GM19025 (cell line): ENCODE measurements at regions not wholly inside any gene's neighbourhood (a gene's known extent, or its start where the extent isn't known, plus 50 kb on each side); places are given as distances from the start of the nearest gene placed in this dataset.

Experiments
- ATAC-seq: cut with Tn5 transposase; IDR thresholded peaks from one replicate; pipeline ENCODE4 v1.9.1; 2021; ENCODE audit warnings: mild to moderate bottlenecking, low read depth, moderate library complexity; ENCODE audit not compliant: unreplicated experiment

- ATAC-seq = no peak
Observed at GRCh38 chr2:120472891-120473309, 127.0 kb downstream of the INHBB start.

- no peak for ATAC-seq
Observed at GRCh38 chr2:120473522-120474271, 127.8 kb downstream of the INHBB start.

- ATAC-seq = no peak
Observed at GRCh38 chr2:120474486-120474885, 128.6 kb downstream of the INHBB start.

GRCh38 chr2:120476141-120476540 is 130.2 kb downstream of the INHBB start:
- ATAC-seq = no peak

GRCh38 chr2:120477198-120477597 is 131.3 kb downstream of the INHBB start:
- ATAC-seq = no peak

- ATAC-seq = no peak
Observed at GRCh38 chr2:120477831-120478481, 132.0 kb downstream of the INHBB start.

GRCh38 chr2:120480346-120480902 is 134.5 kb downstream of the INHBB start:
- ATAC-seq = no peak

GRCh38 chr2:120480903-120481445 is 135.0 kb downstream of the INHBB start:
- no peak for ATAC-seq

- no peak for ATAC-seq
Observed at GRCh38 chr2:120481446-120482194, 135.7 kb downstream of the INHBB start.

- ATAC-seq = no peak
Observed at GRCh38 chr2:120482334-120482733, 136.4 kb downstream of the INHBB start.

GRCh38 chr2:120483355-120483754 is 137.4 kb downstream of the INHBB start:
- ATAC-seq = no peak

GRCh38 chr2:120485096-120485495 is 139.2 kb downstream of the INHBB start:
- ATAC-seq = no peak

- no peak for ATAC-seq
Observed at GRCh38 chr2:120486441-120486840, 140.5 kb downstream of the INHBB start.

- no peak for ATAC-seq
Observed at GRCh38 chr2:120486946-120487345, 141.0 kb downstream of the INHBB start.

GRCh38 chr2:120488531-120488930 is 142.6 kb downstream of the INHBB start:
- ATAC-seq = no peak

GRCh38 chr2:120489023-120489422 is 143.1 kb downstream of the INHBB start:
- no peak for ATAC-seq

- no peak for ATAC-seq
Observed at GRCh38 chr2:120490091-120490798, 144.3 kb downstream of the INHBB start.

GRCh38 chr2:120491111-120491625 is 145.2 kb downstream of the INHBB start:
- no peak for ATAC-seq

GRCh38 chr2:120493231-120493630 is 147.3 kb downstream of the INHBB start:
- ATAC-seq = no peak

- ATAC-seq = no peak
Observed at GRCh38 chr2:120494446-120494845, 148.5 kb downstream of the INHBB start.
